ENCODE measurements at regions not wholly inside any gene's neighbourhood (a gene's known extent, or its start where the extent isn't known, plus 50 kb on each side); places are given as distances from the start of the nearest gene placed in this dataset.

DNA sequence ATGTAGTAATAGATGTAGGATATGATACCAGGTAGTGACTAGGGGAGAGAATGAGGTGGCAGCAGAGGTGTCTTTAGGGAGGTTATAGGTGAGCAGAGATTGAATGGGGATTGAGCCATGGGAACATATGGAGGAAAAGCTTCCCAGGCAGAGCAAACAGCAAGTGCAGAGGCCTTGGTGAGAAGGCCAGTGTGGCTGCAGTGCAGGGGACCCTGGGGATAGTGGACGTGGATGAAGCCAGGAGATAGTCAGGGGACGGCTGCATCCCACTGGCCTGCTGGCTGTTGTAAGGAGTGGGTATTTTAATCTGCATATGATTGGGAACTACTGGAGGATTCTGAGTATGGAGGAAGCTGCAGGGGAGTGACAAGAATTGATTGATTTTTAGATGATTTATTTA is 62.7 kb upstream of the TRAK1 start:
- TF ChIP-seq, protein P1, sequence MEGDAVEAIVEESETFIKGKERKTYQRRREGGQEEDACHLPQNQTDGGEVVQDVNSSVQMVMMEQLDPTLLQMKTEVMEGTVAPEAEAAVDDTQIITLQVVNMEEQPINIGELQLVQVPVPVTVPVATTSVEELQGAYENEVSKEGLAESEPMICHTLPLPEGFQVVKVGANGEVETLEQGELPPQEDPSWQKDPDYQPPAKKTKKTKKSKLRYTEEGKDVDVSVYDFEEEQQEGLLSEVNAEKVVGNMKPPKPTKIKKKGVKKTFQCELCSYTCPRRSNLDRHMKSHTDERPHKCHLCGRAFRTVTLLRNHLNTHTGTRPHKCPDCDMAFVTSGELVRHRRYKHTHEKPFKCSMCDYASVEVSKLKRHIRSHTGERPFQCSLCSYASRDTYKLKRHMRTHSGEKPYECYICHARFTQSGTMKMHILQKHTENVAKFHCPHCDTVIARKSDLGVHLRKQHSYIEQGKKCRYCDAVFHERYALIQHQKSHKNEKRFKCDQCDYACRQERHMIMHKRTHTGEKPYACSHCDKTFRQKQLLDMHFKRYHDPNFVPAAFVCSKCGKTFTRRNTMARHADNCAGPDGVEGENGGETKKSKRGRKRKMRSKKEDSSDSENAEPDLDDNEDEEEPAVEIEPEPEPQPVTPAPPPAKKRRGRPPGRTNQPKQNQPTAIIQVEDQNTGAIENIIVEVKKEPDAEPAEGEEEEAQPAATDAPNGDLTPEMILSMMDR (IDR thresholded peaks at IDR 0.05): no peak
- no peak for TF ChIP-seq POLR2AphosphoS5 (IDR thresholded peaks at IDR 0.05)

Data from prostate gland (tissue), 2 donors.